GM23338 (cell line): ENCODE measurements at regions not wholly inside any gene's neighbourhood (a gene's known extent, or its start where the extent isn't known, plus 50 kb on each side); places are given as distances from the start of the nearest gene placed in this dataset.

ENCODE experiments used
- ATAC-seq: fragments of 200-7000 bp; cut with Tn5 transposase; 3 replicates; pipeline ENCODE4 v1.9.1; 2020
- DNase-seq: peaks from one replicate; pipeline ENCODE4 v3.0.0-alpha.2; 2015; ENCODE audit warnings: low spot score
- H2AFZ ChIP-seq: fragments of 200-600 bp; sonication (generic); 2 replicates; pipeline ENCODE4 v1.8.0; 2016; ENCODE audit warnings: antibody characterized with exemption, mild to moderate bottlenecking, moderate library complexity
- H3F3A ChIP-seq: fragments of 200-600 bp; sonication (generic); replicated peaks from 2 replicates; pipeline ENCODE4 v1.8.0; 2017; ENCODE audit warnings: antibody characterized with exemption, mixed run types, low read depth
- H3K27ac ChIP-seq: fragments of 200-600 bp; sonication (generic); 2 replicates; pipeline ENCODE4 v1.6.1; 2016; ENCODE audit warnings: low read depth
- H3K27me3 ChIP-seq: fragments of 200-600 bp; sonication (generic); 2 replicates; pipeline ENCODE4 v1.8.0; 2016; ENCODE audit warnings: mild to moderate bottlenecking, mixed run types, moderate library complexity; ENCODE audit not compliant: insufficient read depth
- H3K36me3 ChIP-seq: fragments of 200-600 bp; sonication (generic); 2 replicates; pipeline ENCODE4 v1.8.0; 2016; ENCODE audit warnings: mild to moderate bottlenecking; ENCODE audit not compliant: insufficient read depth
- H3K4me1 ChIP-seq: fragments of 200-600 bp; sonication (generic); 2 replicates; pipeline ENCODE4 v1.8.0; 2016; ENCODE audit warnings: mild to moderate bottlenecking, moderate library complexity; ENCODE audit not compliant: insufficient read depth
- H3K4me2 ChIP-seq: fragments of 200-600 bp; sonication (generic); 2 replicates; pipeline ENCODE4 v1.7.1; 2017; ENCODE audit warnings: mixed run types
- H3K4me3 ChIP-seq: fragments of 200-600 bp; sonication (generic); 2 replicates; pipeline ENCODE4 v1.6.1; 2016; ENCODE audit warnings: mixed run types
- H3K79me2 ChIP-seq: fragments of 200-600 bp; sonication (generic); replicated peaks from 2 replicates; pipeline ENCODE4 v1.8.0; 2017; ENCODE audit warnings: mild to moderate bottlenecking; ENCODE audit not compliant: insufficient read depth
- H3K9me2 ChIP-seq: fragments of 200-600 bp; sonication (generic); 2 replicates; pipeline ENCODE4 v1.8.0; 2017; ENCODE audit not compliant: insufficient read depth
- H4K20me1 ChIP-seq: fragments of 200-600 bp; sonication (generic); replicated peaks from 2 replicates; pipeline ENCODE4 v1.8.0; 2017; ENCODE audit warnings: mild to moderate bottlenecking; ENCODE audit not compliant: insufficient read depth
- H3K27ac Mint-ChIP-seq: 2 replicates; pipeline ENCODE4 v1.8.0; 2020; ENCODE audit warnings: inconsistent platforms, mild to moderate bottlenecking, moderate library complexity, mixed read lengths
- H3K27me3 Mint-ChIP-seq: 3 replicates; pipeline ENCODE4 v1.8.0; 2022; ENCODE audit warnings: low read depth, mild to moderate bottlenecking, moderate library complexity, mixed read lengths, inconsistent platforms; ENCODE audit not compliant: insufficient read depth, poor library complexity
- H3K36me3 Mint-ChIP-seq: 3 replicates; pipeline ENCODE4 v1.8.0; 2021; ENCODE audit warnings: low read depth, mild to moderate bottlenecking, inconsistent platforms, moderate library complexity, mixed read lengths
- H3K4me1 Mint-ChIP-seq: 3 replicates; pipeline ENCODE4 v1.8.0; 2020; ENCODE audit warnings: mild to moderate bottlenecking, inconsistent platforms, mixed read lengths
- H3K4me3 Mint-ChIP-seq: 3 replicates; pipeline ENCODE4 v1.8.0; 2021; ENCODE audit warnings: moderate library complexity, mild to moderate bottlenecking, inconsistent platforms, mixed read lengths
- H3K9me3 Mint-ChIP-seq: 3 replicates; pipeline ENCODE4 v1.8.0; 2020; ENCODE audit warnings: moderate library complexity, mild to moderate bottlenecking, inconsistent platforms, mixed read lengths
- CREB1 ChIP-seq: fragments of 250-450 bp; sonication (Bioruptor Pico); IDR thresholded peaks from 2 replicates; pipeline ENCODE4 v1.5.0; 2020; ENCODE audit warnings: low read depth, mild to moderate bottlenecking, moderate library complexity
- EZH2 ChIP-seq: fragments of 200-600 bp; sonication (generic); IDR thresholded peaks from one replicate; pipeline ENCODE4 v1.8.0; 2017; ENCODE audit warnings: antibody characterized with exemption, mild to moderate bottlenecking, low read depth; ENCODE audit not compliant: unreplicated experiment
- EZH2phosphoT487 ChIP-seq: fragments of 200-600 bp; sonication (generic); IDR thresholded peaks from one replicate; pipeline ENCODE4 v1.8.1; 2018; ENCODE audit warnings: antibody characterized with exemption; ENCODE audit not compliant: unreplicated experiment
- JUNB ChIP-seq: IDR thresholded peaks from one replicate; pipeline ENCODE4 v1.6.1; 2016; ENCODE audit warnings: antibody characterized with exemption; ENCODE audit not compliant: unreplicated experiment
- NANOG ChIP-seq: IDR thresholded peaks from 2 replicates; pipeline ENCODE4 v1.6.1; 2016; ENCODE audit warnings: antibody characterized with exemption, borderline replicate concordance
- POLR2AphosphoS5 ChIP-seq: IDR thresholded peaks from 2 replicates; pipeline ENCODE4 v1.6.1; 2016; ENCODE audit warnings: antibody characterized with exemption, low read depth
- ZNF114 ChIP-seq: fragments of 250-450 bp; sonication (Bioruptor Pico); IDR thresholded peaks from 2 replicates; pipeline ENCODE4 v1.5.0; 2020; ENCODE audit warnings: mild to moderate bottlenecking, moderate library complexity
- TF ChIP-seq, protein P1 (sequence below): IDR thresholded peaks from 2 replicates; pipeline ENCODE4 v1.6.1; 2016; ENCODE audit warnings: antibody characterized with exemption
- TF ChIP-seq, protein P2 (sequence below): fragments of 250-450 bp; sonication (Bioruptor Pico); IDR thresholded peaks from 2 replicates; pipeline ENCODE4 v1.5.0; 2020; ENCODE audit warnings: mild to moderate bottlenecking, moderate library complexity
- TF ChIP-seq, protein P3 (sequence below): IDR thresholded peaks from one replicate; pipeline ENCODE4 v1.6.1; 2018; ENCODE audit warnings: antibody characterized with exemption; ENCODE audit not compliant: unreplicated experiment
- TF ChIP-seq, protein P4 (sequence below), 2 experiments: fragments of 200-600 bp in 1 of 2; sonication (generic) in 1 of 2; conservative IDR thresholded peaks; 2 replicates each; pipeline versions ENCODE4 v1.5.1 to v1.6.1; 2016 to 2017; ENCODE audit warnings: antibody characterized with exemption in 2 of 2, low read depth in 2 of 2, mild to moderate bottlenecking in 2 of 2, moderate library complexity in 1 of 2

DNA sequence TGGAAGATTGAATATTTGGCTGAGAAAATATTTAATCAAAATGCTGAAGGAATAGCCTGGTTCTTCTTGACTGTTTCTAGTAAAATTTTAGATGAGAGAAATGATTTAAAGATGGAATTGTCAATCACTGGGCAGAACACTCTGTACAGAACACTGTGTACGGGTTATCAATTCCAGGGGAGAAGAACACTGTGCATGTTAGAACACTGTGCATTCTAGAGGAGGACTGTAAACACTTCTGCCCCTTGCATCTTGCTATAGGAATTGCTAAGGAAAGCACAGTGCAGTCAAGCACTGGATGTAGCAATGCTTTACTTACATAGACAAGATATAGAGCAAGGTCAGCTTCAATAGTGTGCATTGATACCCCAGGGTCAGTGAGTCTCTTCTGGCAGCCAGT is 98.7 kb downstream of the RWDD3 start:
- no peaks in the 10 kb centered on the region for H3K36me3 Mint-ChIP-seq
- no peak overlapping the region for H3K27ac ChIP-seq
- no peaks in the 10 kb centered on the region for H3K9me3 Mint-ChIP-seq
- H3K4me1 ChIP-seq, result no peaks in the 10 kb centered on the region
- no peak for DNase-seq
- no peaks in the 10 kb centered on the region for H3K79me2 ChIP-seq
- ATAC-seq, result no peak
- H3K36me3 ChIP-seq, result no peaks in the 10 kb centered on the region
- TF ChIP-seq EZH2, result no peak
- TF ChIP-seq POLR2AphosphoS5, result no peak
- TF ChIP-seq ZNF114, result no peak
- TF ChIP-seq, protein P1, sequence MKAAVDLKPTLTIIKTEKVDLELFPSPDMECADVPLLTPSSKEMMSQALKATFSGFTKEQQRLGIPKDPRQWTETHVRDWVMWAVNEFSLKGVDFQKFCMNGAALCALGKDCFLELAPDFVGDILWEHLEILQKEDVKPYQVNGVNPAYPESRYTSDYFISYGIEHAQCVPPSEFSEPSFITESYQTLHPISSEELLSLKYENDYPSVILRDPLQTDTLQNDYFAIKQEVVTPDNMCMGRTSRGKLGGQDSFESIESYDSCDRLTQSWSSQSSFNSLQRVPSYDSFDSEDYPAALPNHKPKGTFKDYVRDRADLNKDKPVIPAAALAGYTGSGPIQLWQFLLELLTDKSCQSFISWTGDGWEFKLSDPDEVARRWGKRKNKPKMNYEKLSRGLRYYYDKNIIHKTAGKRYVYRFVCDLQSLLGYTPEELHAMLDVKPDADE, result no peak
- TF ChIP-seq JUNB, result no peak
- TF ChIP-seq, protein P2, sequence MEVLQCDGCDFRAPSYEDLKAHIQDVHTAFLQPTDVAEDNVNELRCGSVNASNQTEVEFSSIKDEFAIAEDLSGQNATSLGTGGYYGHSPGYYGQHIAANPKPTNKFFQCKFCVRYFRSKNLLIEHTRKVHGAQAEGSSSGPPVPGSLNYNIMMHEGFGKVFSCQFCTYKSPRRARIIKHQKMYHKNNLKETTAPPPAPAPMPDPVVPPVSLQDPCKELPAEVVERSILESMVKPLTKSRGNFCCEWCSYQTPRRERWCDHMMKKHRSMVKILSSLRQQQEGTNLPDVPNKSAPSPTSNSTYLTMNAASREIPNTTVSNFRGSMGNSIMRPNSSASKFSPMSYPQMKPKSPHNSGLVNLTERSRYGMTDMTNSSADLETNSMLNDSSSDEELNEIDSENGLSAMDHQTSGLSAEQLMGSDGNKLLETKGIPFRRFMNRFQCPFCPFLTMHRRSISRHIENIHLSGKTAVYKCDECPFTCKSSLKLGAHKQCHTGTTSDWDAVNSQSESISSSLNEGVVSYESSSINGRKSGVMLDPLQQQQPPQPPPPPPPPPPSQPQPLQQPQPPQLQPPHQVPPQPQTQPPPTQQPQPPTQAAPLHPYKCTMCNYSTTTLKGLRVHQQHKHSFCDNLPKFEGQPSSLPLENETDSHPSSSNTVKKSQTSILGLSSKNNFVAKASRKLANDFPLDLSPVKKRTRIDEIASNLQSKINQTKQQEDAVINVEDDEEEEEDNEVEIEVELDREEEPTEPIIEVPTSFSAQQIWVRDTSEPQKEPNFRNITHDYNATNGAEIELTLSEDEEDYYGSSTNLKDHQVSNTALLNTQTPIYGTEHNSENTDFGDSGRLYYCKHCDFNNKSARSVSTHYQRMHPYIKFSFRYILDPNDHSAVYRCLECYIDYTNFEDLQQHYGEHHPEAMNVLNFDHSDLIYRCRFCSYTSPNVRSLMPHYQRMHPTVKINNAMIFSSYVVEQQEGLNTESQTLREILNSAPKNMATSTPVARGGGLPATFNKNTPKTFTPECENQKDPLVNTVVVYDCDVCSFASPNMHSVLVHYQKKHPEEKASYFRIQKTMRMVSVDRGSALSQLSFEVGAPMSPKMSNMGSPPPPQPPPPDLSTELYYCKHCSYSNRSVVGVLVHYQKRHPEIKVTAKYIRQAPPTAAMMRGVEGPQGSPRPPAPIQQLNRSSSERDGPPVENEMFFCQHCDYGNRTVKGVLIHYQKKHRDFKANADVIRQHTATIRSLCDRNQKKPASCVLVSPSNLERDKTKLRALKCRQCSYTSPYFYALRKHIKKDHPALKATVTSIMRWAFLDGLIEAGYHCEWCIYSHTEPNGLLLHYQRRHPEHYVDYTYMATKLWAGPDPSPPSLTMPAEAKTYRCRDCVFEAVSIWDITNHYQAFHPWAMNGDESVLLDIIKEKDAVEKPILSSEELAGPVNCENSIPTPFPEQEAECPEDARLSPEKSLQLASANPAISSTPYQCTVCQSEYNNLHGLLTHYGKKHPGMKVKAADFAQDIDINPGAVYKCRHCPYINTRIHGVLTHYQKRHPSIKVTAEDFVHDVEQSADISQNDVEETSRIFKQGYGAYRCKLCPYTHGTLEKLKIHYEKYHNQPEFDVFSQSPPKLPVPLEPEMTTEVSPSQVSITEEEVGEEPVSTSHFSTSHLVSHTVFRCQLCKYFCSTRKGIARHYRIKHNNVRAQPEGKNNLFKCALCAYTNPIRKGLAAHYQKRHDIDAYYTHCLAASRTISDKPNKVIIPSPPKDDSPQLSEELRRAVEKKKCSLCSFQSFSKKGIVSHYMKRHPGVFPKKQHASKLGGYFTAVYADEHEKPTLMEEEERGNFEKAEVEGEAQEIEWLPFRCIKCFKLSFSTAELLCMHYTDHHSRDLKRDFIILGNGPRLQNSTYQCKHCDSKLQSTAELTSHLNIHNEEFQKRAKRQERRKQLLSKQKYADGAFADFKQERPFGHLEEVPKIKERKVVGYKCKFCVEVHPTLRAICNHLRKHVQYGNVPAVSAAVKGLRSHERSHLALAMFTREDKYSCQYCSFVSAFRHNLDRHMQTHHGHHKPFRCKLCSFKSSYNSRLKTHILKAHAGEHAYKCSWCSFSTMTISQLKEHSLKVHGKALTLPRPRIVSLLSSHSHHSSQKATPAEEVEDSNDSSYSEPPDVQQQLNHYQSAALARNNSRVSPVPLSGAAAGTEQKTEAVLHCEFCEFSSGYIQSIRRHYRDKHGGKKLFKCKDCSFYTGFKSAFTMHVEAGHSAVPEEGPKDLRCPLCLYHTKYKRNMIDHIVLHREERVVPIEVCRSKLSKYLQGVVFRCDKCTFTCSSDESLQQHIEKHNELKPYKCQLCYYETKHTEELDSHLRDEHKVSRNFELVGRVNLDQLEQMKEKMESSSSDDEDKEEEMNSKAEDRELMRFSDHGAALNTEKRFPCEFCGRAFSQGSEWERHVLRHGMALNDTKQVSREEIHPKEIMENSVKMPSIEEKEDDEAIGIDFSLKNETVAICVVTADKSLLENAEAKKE, result no peak
- TF ChIP-seq, protein P3, sequence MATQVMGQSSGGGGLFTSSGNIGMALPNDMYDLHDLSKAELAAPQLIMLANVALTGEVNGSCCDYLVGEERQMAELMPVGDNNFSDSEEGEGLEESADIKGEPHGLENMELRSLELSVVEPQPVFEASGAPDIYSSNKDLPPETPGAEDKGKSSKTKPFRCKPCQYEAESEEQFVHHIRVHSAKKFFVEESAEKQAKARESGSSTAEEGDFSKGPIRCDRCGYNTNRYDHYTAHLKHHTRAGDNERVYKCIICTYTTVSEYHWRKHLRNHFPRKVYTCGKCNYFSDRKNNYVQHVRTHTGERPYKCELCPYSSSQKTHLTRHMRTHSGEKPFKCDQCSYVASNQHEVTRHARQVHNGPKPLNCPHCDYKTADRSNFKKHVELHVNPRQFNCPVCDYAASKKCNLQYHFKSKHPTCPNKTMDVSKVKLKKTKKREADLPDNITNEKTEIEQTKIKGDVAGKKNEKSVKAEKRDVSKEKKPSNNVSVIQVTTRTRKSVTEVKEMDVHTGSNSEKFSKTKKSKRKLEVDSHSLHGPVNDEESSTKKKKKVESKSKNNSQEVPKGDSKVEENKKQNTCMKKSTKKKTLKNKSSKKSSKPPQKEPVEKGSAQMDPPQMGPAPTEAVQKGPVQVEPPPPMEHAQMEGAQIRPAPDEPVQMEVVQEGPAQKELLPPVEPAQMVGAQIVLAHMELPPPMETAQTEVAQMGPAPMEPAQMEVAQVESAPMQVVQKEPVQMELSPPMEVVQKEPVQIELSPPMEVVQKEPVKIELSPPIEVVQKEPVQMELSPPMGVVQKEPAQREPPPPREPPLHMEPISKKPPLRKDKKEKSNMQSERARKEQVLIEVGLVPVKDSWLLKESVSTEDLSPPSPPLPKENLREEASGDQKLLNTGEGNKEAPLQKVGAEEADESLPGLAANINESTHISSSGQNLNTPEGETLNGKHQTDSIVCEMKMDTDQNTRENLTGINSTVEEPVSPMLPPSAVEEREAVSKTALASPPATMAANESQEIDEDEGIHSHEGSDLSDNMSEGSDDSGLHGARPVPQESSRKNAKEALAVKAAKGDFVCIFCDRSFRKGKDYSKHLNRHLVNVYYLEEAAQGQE, result no peak
- TF ChIP-seq, protein P4, sequence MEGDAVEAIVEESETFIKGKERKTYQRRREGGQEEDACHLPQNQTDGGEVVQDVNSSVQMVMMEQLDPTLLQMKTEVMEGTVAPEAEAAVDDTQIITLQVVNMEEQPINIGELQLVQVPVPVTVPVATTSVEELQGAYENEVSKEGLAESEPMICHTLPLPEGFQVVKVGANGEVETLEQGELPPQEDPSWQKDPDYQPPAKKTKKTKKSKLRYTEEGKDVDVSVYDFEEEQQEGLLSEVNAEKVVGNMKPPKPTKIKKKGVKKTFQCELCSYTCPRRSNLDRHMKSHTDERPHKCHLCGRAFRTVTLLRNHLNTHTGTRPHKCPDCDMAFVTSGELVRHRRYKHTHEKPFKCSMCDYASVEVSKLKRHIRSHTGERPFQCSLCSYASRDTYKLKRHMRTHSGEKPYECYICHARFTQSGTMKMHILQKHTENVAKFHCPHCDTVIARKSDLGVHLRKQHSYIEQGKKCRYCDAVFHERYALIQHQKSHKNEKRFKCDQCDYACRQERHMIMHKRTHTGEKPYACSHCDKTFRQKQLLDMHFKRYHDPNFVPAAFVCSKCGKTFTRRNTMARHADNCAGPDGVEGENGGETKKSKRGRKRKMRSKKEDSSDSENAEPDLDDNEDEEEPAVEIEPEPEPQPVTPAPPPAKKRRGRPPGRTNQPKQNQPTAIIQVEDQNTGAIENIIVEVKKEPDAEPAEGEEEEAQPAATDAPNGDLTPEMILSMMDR (conservative IDR thresholded peaks at IDR 0.05; ENCODE audit: low read depth in 2 of 2), result no peak
- no peak for TF ChIP-seq NANOG
- TF ChIP-seq CREB1, result no peak
- no peak for TF ChIP-seq EZH2phosphoT487
- H3K4me2 ChIP-seq, result no peak overlapping the region
- H3K27me3 Mint-ChIP-seq, result no peaks in the 10 kb centered on the region
- no peak overlapping the region for H2AFZ ChIP-seq
- H3K9me2 ChIP-seq, result no peaks in the 10 kb centered on the region
- H3K27me3 ChIP-seq, result no peaks in the 10 kb centered on the region
- H3K4me1 Mint-ChIP-seq, result no peaks in the 10 kb centered on the region
- no peak overlapping the region for H3K27ac Mint-ChIP-seq
- no peaks in the 10 kb centered on the region for H3F3A ChIP-seq
- H3K4me3 ChIP-seq, result no peak overlapping the region
- H3K4me3 Mint-ChIP-seq, result no peak overlapping the region
- H4K20me1 ChIP-seq, result no peaks in the 10 kb centered on the region
